ENCODE measurements at regions not wholly inside any gene's neighbourhood (a gene's known extent, or its start where the extent isn't known, plus 50 kb on each side); places are given as distances from the start of the nearest gene placed in this dataset.
"Not testable (repeated sequence)": the region's sequence is repeated elsewhere in the genome, so short reads cannot be mapped to it uniquely, and the experiment has no call there.

GRCh38 chr3:115204475-115204874 is 57.4 kb upstream of the ZBTB20 start:
- CTCF ChIA-PET: no interaction called here
- DNase-seq (ENCODE audit: low spot score): no peak
- POLR2A ChIA-PET (ENCODE audit: low non-redundant PET): no interaction called here

DNA sequence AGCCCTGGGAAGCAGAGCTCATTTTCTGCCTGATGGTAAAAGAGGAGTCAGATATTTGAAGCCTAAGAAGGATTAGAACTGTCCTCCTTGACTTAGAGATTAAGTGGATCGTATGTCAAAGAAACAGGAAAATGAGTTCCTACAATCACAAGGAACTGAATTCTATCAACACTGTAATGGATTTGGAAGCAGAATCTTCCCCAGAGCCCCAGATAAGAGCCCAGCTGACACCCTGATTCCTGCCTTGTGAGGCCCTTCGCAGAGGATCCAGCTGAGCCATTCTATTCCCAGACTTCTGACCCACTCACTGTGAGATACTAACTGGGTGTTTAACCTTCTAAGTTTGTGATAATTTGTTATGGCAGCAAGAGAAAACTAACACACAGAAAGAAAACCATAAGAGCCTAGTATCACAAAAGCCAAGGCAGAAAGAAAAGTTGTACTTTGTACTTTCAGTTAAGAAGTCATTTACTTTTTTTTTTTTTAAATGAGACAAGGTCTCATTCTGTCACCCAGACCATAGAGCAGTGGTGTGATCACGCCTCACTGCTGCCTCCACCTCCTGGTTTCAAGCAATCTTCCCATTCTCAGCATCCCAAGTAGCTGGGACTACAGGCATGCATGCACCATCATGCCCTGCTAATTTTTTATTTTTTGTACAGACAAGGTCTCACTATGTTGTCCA is 61.1 kb upstream of the ZBTB20 start:
- CTCF ChIA-PET: interaction anchor here (0.6 kb wide), 1 partner anchor 126 kb away, joined by 3 read pairs; no protein-coding TSS in a partner anchor
- no peak for TF ChIP-seq CTCF (conservative IDR thresholded peaks at IDR 0.05; ENCODE audit: low read depth)
- POLR2A ChIA-PET (ENCODE audit: low non-redundant PET): no interaction called here
- H3K27ac ChIP-seq: no peak overlapping the region
- no peak for DNase-seq (ENCODE audit: low spot score)

More at GRCh38 chr3:115204475-115204874, 57.4 kb upstream of the ZBTB20 start:
- TF ChIP-seq CTCF (conservative IDR thresholded peaks at IDR 0.05; ENCODE audit: low read depth): no peak
- no peak overlapping the region for H3K27ac ChIP-seq

DNA sequence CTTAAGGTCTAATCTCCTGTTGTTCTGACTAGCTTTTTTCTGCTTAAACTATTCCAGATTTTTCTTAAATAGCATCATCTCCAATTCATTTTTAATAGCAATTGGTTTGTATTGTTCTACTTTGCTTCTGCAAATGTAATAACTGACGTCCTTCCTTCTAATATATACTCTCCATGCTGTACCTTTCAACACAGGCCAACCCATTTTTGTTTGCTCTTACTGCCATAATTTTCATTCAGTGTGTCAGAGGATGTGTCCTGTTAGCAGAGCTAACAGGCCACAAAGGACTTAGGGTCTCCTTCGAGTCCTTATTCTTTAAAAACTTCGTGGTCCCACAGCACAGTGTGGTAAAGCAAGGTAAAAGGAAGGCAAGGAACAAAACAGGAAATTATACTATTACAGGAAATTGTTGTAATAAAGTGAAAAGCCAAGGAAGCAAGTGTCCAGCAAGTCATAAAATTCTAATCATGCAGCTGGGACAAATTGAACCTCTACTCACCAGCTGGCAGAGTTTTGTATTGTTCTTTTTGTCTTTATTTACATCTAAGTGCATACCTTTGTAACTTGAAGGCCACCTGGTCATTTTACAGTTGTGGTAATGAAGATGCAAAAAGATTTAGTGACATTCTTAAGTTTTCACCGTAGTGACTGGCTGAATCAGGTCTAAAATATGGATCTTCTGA is 64.9 kb upstream of the ZBTB20 start:
- CTCF ChIA-PET: interaction anchor here (0.5 kb wide), 1 partner anchor 11 kb away, joined by 3 read pairs; no protein-coding TSS in a partner anchor
- H3K27ac ChIP-seq: no peak overlapping the region
- DNase-seq (ENCODE audit: low spot score): no peak
- TF ChIP-seq CTCF (conservative IDR thresholded peaks at IDR 0.05; ENCODE audit: low read depth): no peak
- POLR2A ChIA-PET (ENCODE audit: low non-redundant PET): no interaction called here

GRCh38 chr3:115212615-115213014 is 65.5 kb upstream of the ZBTB20 start:
- no peak for TF ChIP-seq CTCF (conservative IDR thresholded peaks at IDR 0.05; ENCODE audit: low read depth)
- CTCF ChIA-PET: no interaction called here
- no peak for DNase-seq (ENCODE audit: low spot score)
- no peak overlapping the region for H3K27ac ChIP-seq
- POLR2A ChIA-PET (ENCODE audit: low non-redundant PET): no interaction called here

GRCh38 chr3:115213052-115213451 is 66.0 kb upstream of the ZBTB20 start:
- DNase-seq (ENCODE audit: low spot score); CTCF ChIA-PET; POLR2A ChIA-PET (ENCODE audit: low non-redundant PET); H3K27ac ChIP-seq: not testable (repeated sequence)

DNA sequence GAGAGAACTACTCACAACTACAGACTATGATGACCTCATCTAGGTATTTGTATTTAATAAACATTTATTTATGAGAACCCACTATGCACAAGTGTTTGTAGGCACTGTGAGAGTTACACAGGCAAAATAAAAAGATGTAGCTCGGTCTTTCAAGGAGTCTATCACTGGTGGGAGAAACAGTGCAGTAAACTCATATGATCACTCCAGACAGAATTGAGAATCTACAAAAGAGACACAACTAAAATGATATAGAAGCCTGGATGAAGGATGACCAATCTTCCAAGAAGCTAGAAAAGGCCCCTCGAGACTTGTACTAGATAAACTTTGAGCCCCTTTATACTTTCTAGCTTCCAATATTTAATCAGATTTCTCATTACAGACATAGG is 70.2 kb upstream of the ZBTB20 start:
- no peak overlapping the region for H3K27ac ChIP-seq
- TF ChIP-seq CTCF (conservative IDR thresholded peaks at IDR 0.05; ENCODE audit: low read depth): no peak
- CTCF ChIA-PET: interaction anchor here (0.6 to 1.7 kb wide), 2 partner anchors 598 to 811 kb away, joined by 3 read pairs; no protein-coding TSS in a partner anchor
- no peak for DNase-seq (ENCODE audit: low spot score)
- POLR2A ChIA-PET (ENCODE audit: low non-redundant PET): no interaction called here

All from RWPE1 (cell line).